ENCODE measurements at regions not wholly inside any gene's neighbourhood (a gene's known extent, or its start where the extent isn't known, plus 50 kb on each side); places are given as distances from the start of the nearest gene placed in this dataset.

- TF ChIP-seq NFIC (IDR thresholded peaks at IDR 0.05) = no peak
- TF ChIP-seq TEAD4 (IDR thresholded peaks at IDR 0.05) = no peak
- no peak for TF ChIP-seq RAD21 (IDR thresholded peaks at IDR 0.05; ENCODE audit: low read depth)
- TF ChIP-seq TAF1 (IDR thresholded peaks at IDR 0.05; ENCODE audit: low read depth) = no peak
Measured at GRCh38 chr3:144544871-144545270, 573.2 kb downstream of the DIPK2A start.
